HCT116 (cell line): ENCODE measurements at regions not wholly inside any gene's neighbourhood (a gene's known extent, or its start where the extent isn't known, plus 50 kb on each side); places are given as distances from the start of the nearest gene placed in this dataset.

Source experiments
- ATAC-seq: fragments of 200-7000 bp; cut with Tn5 transposase; 2 replicates; pipeline ENCODE4 v1.9.1; 2020; ENCODE audit warnings: mild to moderate bottlenecking, moderate library complexity
- BruUV-seq: library from RNA; stranded (reverse); fragments of 400-500 nt; replicated peaks from 2 replicates; lab custom pipeline; 2021; lab: Mats Ljungman, UMichigan
- CTCF ChIA-PET: fragments of 300-600 bp; sonication (Branson Sonifier 250); formaldehyde crosslinking; loops from one replicate; lab custom pipeline; 2021; ENCODE audit warnings: antibody characterized with exemption; lab: Charles Lee
- POLR2A ChIA-PET: fragments of 300-600, 350-600 bp; sonication (Branson Sonifier 250); formaldehyde crosslinking; loops from one replicate; lab custom pipeline; 2021; ENCODE audit warnings: antibody characterized with exemption; lab: Charles Lee
- RAD21 ChIA-PET, 2 experiments: fragments of 300-600 bp; sonication (Branson Sonifier 250); formaldehyde crosslinking; loops; one replicate each; lab custom pipeline; 2023; ENCODE audit warnings: low total read pairs in 2 of 2; ENCODE audit not compliant: uncharacterized antibody in 2 of 2, unreplicated experiment in 2 of 2, low non-redundant PET in 1 of 2; lab: Charles Lee
- DNase-seq: peaks from one replicate; pipeline ENCODE4 v3.0.0-alpha.2; 2010; ENCODE audit warnings: low read depth, low spot score
- H2AFZ ChIP-seq: fragments of 200-600 bp; shearing (Covaris generic), sonication (generic); 2 replicates; pipeline ENCODE4 v1.6.1; 2017; ENCODE audit warnings: low read depth, mixed run types, mixed read lengths, antibody characterized with exemption, low read length; ENCODE audit not compliant: poor library complexity, severe bottlenecking
- H3K27ac ChIP-seq: 2 replicates; pipeline ENCODE4 v1.5.1; 2012; ENCODE audit warnings: low read depth, low read length
- H3K27me3 ChIP-seq: fragments of 200-600 bp; sonication (generic); 2 replicates; pipeline ENCODE4 v1.6.1; 2016; ENCODE audit warnings: mixed run types, low read length, mixed read lengths; ENCODE audit not compliant: insufficient read depth
- H3K36me3 ChIP-seq, 2 experiments: fragments of 200-500 bp in 1 of 2; fragments of 200-600 bp in 1 of 2; sonication (Bioruptor generic) in 1 of 2; sonication (generic) in 1 of 2; 2 replicates each; pipeline versions ENCODE4 v1.5.1 to v1.6.1; 2014 to 2016; ENCODE audit warnings: low read length in 2 of 2, inconsistent platforms in 1 of 2, mixed read lengths in 1 of 2, mixed run types in 1 of 2; ENCODE audit not compliant: insufficient read depth in 2 of 2, control insufficient read depth in 1 of 2
- H3K4me1 ChIP-seq, 2 experiments: fragments of 200-600 bp in 1 of 2; sonication (generic) in 1 of 2; 2 replicates each; pipeline versions ENCODE4 v1.5.1 to v1.6.1; 2012 to 2017; ENCODE audit warnings: low read length in 2 of 2, inconsistent platforms in 1 of 2, mild to moderate bottlenecking in 1 of 2, mixed read lengths in 1 of 2, mixed run types in 1 of 2, moderate library complexity in 1 of 2; ENCODE audit not compliant: insufficient read depth in 2 of 2, control insufficient read depth in 1 of 2
- H3K4me2 ChIP-seq: fragments of 200-600 bp; sonication (generic); 2 replicates; pipeline ENCODE4 v1.6.1; 2017; ENCODE audit warnings: mixed run types, low read length, mixed read lengths
- H3K4me3 ChIP-seq, 2 experiments: fragments of 200-600 bp in 1 of 2; sonication (generic) in 1 of 2; replicated peaks in 1 of 2; 2 replicates each; pipeline ENCODE4 v1.5.1; 2011 to 2016; ENCODE audit warnings: low read length in 2 of 2, control low read depth in 1 of 2, low read depth in 1 of 2, mild to moderate bottlenecking in 1 of 2, mixed read lengths in 1 of 2, mixed run types in 1 of 2
- H3K79me2 ChIP-seq: fragments of 200-600 bp; sonication (generic); 2 replicates; pipeline ENCODE4 v1.6.1; 2017; ENCODE audit warnings: mild to moderate bottlenecking, mixed run types, low read length, moderate library complexity, mixed read lengths; ENCODE audit not compliant: insufficient read depth
- H3K9ac ChIP-seq: fragments of 200-600 bp; sonication (generic); 2 replicates; pipeline ENCODE4 v1.6.1; 2016; ENCODE audit warnings: low read length, mixed read lengths
- H3K9me2 ChIP-seq: fragments of 200-600 bp; sonication (generic), shearing (Covaris generic); 2 replicates; pipeline ENCODE4 v1.6.1; 2017; ENCODE audit warnings: mixed run types, mild to moderate bottlenecking, moderate library complexity; ENCODE audit not compliant: insufficient read depth
- H3K9me3 ChIP-seq, 2 experiments: fragments of 200-500 bp in 1 of 2; fragments of 200-600 bp in 1 of 2; sonication (Bioruptor generic) in 1 of 2; sonication (generic) in 1 of 2; 2 replicates each; pipeline ENCODE4 v1.6.1; 2014 to 2017; ENCODE audit warnings: low read length in 2 of 2, mixed read lengths in 2 of 2, inconsistent platforms in 1 of 2, low read depth in 1 of 2, mild to moderate bottlenecking in 1 of 2, mixed run types in 1 of 2, moderate library complexity in 1 of 2; ENCODE audit not compliant: control insufficient read depth in 1 of 2, insufficient read depth in 1 of 2
- H4K20me1 ChIP-seq: fragments of 200-600 bp; sonication (generic), shearing (Covaris generic); 2 replicates; pipeline ENCODE4 v1.6.1; 2017; ENCODE audit warnings: mixed run types, mild to moderate bottlenecking, moderate library complexity; ENCODE audit not compliant: insufficient read depth
- ATF3 ChIP-seq: IDR thresholded peaks from 2 replicates; pipeline ENCODE4 v1.6.1; 2012
- CBX3 ChIP-seq: IDR thresholded peaks from 2 replicates; pipeline ENCODE4 v1.6.1; 2012; ENCODE audit warnings: low read depth
- CEBPB ChIP-seq: IDR thresholded peaks from 2 replicates; pipeline ENCODE4 v1.6.1; 2012; ENCODE audit warnings: low read depth
- EGR1 ChIP-seq: IDR thresholded peaks from 2 replicates; pipeline ENCODE4 v1.6.1; 2012; ENCODE audit warnings: low read depth
- ELF1 ChIP-seq: IDR thresholded peaks from 2 replicates; pipeline ENCODE4 v1.6.1; 2012; ENCODE audit warnings: low read depth, borderline replicate concordance
- EZH2 ChIP-seq: fragments of 200-600 bp; sonication (generic); IDR thresholded peaks from 2 replicates; pipeline ENCODE4 v1.6.1; 2017; ENCODE audit warnings: antibody characterized with exemption, mixed run types
- EZH2phosphoT487 ChIP-seq: fragments of 200-600 bp; IDR thresholded peaks from 2 replicates; pipeline ENCODE4 v1.6.1; 2018; ENCODE audit warnings: antibody characterized with exemption, borderline replicate concordance
- FOSL1 ChIP-seq: IDR thresholded peaks from 2 replicates; pipeline ENCODE4 v1.6.1; 2012; ENCODE audit warnings: low read depth
- JUND ChIP-seq: IDR thresholded peaks from 2 replicates; pipeline ENCODE4 v1.6.1; 2012
- POLR2AphosphoS5 ChIP-seq: IDR thresholded peaks from 2 replicates; pipeline ENCODE4 v1.6.1; 2011; ENCODE audit warnings: mild to moderate bottlenecking, low read depth, low read length, moderate library complexity
- RAD21 ChIP-seq: IDR thresholded peaks from 2 replicates; pipeline ENCODE4 v1.6.1; 2012; ENCODE audit warnings: low read depth, mild to moderate bottlenecking
- SP1 ChIP-seq: IDR thresholded peaks from 2 replicates; pipeline ENCODE4 v1.6.1; 2012; ENCODE audit warnings: low read depth
- YY1 ChIP-seq: IDR thresholded peaks from 2 replicates; pipeline ENCODE4 v1.6.1; 2011; ENCODE audit warnings: low read length, low read depth, moderate library complexity, mild to moderate bottlenecking; ENCODE audit not compliant: insufficient replicate concordance; ENCODE audit errors: extremely low read depth
- ZFX ChIP-seq: fragments of 450-650 bp; IDR thresholded peaks from 2 replicates; pipeline ENCODE4 v1.6.1; 2017
- intact Hi-C: fragments of 100-400 bp; cut with micrococcal nuclease; formaldehyde crosslinking; loops from 2 replicates; pipeline ENCODE4 v1.10.0; 2022
- TF ChIP-seq, protein P1 (sequence below): IDR thresholded peaks from 2 replicates; pipeline ENCODE4 v1.6.1; 2011; ENCODE audit warnings: mild to moderate bottlenecking, low read length, moderate library complexity; ENCODE audit not compliant: insufficient replicate concordance; ENCODE audit errors: extremely low read depth
- TF ChIP-seq, protein P2 (sequence below), 3 experiments: fragments of 200-600 bp in 1 of 3; sonication (generic) in 1 of 3; IDR thresholded peaks in 2 of 3; conservative IDR thresholded peaks in 1 of 3; 2 replicates each; pipeline ENCODE4 v1.5.1; 2012 to 2017; ENCODE audit warnings: low read depth in 2 of 3, low read length in 2 of 3, antibody characterized with exemption in 1 of 3, borderline replicate concordance in 1 of 3, control low read depth in 1 of 3, mild to moderate bottlenecking in 1 of 3, mixed read lengths in 1 of 3, mixed run types in 1 of 3, moderate library complexity in 1 of 3; ENCODE audit not compliant: insufficient read depth in 1 of 3

GRCh38 chr6:81950877-81951276 is 198.4 kb upstream of the TENT5A start:
- RAD21 ChIA-PET: no interaction called here
- Histone ChIP-seq H3K79me2 (no peaks in the 10 kb centered on the region), H3K36me3 (no peaks in the 10 kb centered on the region), H3K9ac (no peak overlapping the region), H3K27me3 (no peaks in the 10 kb centered on the region), H3K9me3 (no peaks in the 10 kb centered on the region), H3K9me2 (0 out of 2 replicates have a peak, but pooled peaks cover 2% of the 10 kb centered on the region), H3K27ac (no peak overlapping the region)
- BruUV-seq: no TSS peak
- POLR2A ChIA-PET: no interaction called here
- CTCF ChIA-PET: no interaction called here
- DNase-seq (peak; percentile 37), ATAC-seq (peak; percentile 38; the same call in 1 of the 2 replicates)
- peak; percentile 61; the same call in 1 of the 2 replicates for TF ChIP-seq SP1
- no peak for TF ChIP-seq POLR2AphosphoS5
- TF ChIP-seq EGR1: no peak
- TF ChIP-seq CEBPB: no peak
- no peak; the same call in 1 of the 2 replicates for TF ChIP-seq CBX3
- TF ChIP-seq, protein P1, sequence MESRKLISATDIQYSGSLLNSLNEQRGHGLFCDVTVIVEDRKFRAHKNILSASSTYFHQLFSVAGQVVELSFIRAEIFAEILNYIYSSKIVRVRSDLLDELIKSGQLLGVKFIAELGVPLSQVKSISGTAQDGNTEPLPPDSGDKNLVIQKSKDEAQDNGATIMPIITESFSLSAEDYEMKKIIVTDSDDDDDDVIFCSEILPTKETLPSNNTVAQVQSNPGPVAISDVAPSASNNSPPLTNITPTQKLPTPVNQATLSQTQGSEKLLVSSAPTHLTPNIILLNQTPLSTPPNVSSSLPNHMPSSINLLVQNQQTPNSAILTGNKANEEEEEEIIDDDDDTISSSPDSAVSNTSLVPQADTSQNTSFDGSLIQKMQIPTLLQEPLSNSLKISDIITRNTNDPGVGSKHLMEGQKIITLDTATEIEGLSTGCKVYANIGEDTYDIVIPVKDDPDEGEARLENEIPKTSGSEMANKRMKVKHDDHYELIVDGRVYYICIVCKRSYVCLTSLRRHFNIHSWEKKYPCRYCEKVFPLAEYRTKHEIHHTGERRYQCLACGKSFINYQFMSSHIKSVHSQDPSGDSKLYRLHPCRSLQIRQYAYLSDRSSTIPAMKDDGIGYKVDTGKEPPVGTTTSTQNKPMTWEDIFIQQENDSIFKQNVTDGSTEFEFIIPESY: no peak
- TF ChIP-seq, protein P2, sequence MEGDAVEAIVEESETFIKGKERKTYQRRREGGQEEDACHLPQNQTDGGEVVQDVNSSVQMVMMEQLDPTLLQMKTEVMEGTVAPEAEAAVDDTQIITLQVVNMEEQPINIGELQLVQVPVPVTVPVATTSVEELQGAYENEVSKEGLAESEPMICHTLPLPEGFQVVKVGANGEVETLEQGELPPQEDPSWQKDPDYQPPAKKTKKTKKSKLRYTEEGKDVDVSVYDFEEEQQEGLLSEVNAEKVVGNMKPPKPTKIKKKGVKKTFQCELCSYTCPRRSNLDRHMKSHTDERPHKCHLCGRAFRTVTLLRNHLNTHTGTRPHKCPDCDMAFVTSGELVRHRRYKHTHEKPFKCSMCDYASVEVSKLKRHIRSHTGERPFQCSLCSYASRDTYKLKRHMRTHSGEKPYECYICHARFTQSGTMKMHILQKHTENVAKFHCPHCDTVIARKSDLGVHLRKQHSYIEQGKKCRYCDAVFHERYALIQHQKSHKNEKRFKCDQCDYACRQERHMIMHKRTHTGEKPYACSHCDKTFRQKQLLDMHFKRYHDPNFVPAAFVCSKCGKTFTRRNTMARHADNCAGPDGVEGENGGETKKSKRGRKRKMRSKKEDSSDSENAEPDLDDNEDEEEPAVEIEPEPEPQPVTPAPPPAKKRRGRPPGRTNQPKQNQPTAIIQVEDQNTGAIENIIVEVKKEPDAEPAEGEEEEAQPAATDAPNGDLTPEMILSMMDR (IDR thresholded peaks at IDR 0.05 in 2 of 3, conservative IDR thresholded peaks at IDR 0.05 in 1 of 3; ENCODE audit: borderline replicate concordance in 1 of 3, insufficient read depth in 1 of 3, low read depth in 2 of 3, low read length in 2 of 3): no peak
- no peak for TF ChIP-seq EZH2phosphoT487
- TF ChIP-seq ZFX: no peak
- TF ChIP-seq EZH2: no peak
- no peak for TF ChIP-seq YY1
- peak; percentile 12; the same call in 1 of the 2 replicates for TF ChIP-seq ELF1
- TF ChIP-seq ATF3: no peak
- TF ChIP-seq FOSL1: peak; percentile 66
- peak; percentile 64 for TF ChIP-seq JUND
- TF ChIP-seq RAD21: no peak
- TF ChIP-seq, all 23 proteins: peak for 4
- no peaks in the 10 kb centered on the region for H4K20me1 ChIP-seq
- H3K4me1 ChIP-seq: peaks cover 0 to 16% of the 10 kb centered on the region in 2 experiments; a peak in 2 of 4 replicates
- peak overlapping the region in 1 of 2 experiments; percentile 3; a peak in 1 of 4 replicates for H3K4me3 ChIP-seq
- peak overlapping the region; percentile 56 for H2AFZ ChIP-seq
- peak overlapping the region; percentile 57 for H3K4me2 ChIP-seq
- intact Hi-C loops: no loop called here
